ENCODE measurements at regions not wholly inside any gene's neighbourhood (a gene's known extent, or its start where the extent isn't known, plus 50 kb on each side); places are given as distances from the start of the nearest gene placed in this dataset.
A peak's percentile ranks its signal among the peaks of the same experiment; 100 is the strongest.
"Not testable (repeated sequence)": the region's sequence is repeated elsewhere in the genome, so short reads cannot be mapped to it uniquely, and the experiment has no call there.

DNA sequence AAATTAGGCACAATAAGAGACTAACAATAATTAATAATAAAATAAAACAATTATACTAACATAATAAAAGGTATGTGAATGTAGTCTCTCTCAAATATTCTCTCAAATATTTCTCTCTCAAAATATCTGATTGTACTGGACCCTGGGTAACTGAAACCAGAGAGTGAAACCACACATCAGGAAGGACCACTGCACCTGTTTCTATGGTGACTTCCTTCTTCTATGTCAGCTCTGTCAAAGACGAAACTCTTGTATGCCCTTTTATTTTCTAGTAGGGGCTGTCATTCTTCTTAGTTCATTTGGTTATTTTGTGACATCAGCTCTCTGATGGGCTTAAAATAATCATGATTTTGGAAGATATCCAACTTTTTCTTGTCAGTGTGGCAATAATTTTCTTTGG lies 428.0 kb upstream of the TPK1 start:
- DNase-seq: no peak

DNA sequence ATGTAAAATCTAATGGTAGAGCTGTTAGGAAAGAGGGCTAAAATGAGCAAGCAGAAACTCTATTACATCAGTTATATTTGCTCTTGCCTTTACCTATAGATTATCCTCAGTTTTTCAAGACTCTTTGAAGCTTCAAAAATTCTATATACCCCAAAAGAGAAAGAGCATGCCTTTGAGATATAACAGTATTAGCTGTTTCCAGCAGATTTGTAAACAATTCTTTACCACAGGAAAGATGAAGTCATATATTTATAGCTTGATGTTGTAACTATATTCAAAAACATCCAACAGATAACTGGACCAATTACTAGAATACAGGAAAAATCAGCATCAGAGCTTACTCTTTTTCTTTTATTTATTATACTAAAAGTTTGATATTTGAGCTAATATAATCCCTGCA lies 416.2 kb upstream of the TPK1 start:
- DNase-seq: no peak

DNA sequence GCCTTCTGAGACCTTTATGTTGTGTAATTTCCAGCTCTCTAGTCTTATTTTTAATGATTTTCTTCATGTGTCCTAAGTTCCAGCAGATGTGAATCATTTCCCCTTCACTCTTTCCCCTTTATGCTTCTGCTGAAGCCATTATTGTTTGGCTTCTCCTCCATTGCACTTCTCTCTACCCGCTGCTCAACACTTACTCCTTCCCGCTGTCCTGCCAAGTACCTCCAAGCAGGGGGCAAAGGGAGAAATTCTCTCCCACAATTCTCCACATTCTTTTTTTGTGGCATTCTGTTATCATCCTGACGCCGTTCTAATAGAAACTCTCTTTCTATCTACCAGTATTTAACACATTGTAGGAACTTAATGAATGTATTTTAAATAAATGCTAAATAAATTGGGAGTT lies 388.9 kb upstream of the TPK1 start:
- no peak for DNase-seq

DNA sequence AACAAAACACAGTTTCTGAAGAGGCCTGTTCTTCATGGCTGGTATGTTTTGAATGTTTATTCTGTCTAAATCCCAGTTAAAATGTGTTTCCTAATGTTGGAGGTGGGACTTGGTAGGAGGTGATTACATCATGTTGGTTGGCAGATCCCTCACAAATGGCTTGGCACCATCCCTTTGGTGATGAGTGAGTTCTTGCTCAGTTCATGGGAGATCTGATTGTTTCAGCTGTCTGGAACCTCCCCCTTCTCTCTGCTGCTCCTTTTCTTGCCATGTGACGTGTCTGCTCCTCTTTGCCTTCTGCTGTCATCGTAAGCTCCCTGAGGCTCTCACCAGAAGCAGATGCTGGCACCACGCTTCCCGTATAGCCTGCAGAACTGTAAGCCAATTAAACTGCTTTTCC lies 383.6 kb upstream of the TPK1 start:
- DNase-seq: no peak

DNA sequence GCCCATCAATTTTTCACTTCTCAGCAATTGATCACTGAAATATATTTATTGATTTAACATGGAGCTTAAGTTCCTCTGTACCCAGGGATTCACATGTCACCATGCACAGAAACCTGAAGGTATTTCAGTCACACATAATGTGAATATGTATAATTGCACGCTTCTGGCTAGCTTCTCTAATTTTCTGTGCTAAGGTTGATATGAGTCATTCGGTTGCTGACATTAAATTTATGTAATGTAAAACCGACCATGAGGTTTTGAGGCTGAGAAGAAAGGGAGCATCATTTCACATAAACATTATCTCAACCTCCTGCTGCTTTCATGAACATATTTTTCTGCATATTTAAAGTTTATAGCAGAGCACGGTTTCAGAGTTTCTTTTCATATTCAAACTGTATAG lies 381.0 kb upstream of the TPK1 start:
- DNase-seq: no peak

DNA sequence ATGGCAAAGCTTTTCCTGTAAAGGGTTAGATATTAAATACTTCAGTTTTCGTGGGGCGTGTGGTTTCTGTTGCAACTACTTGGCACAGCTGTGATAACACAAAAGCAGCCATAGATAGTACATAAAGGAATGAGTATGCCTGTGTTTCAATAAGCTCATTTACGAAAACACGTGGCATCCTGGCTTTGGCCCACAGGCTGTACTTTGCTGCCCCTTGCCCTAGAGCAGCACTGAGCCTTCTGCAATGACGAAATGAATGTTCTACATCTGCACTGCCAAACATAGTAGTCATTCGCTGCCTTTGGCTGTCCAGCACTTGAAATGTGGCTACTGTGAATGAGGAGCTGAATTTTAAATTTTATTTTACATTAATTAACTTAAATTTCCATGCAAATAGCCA lies 376.2 kb upstream of the TPK1 start:
- no peak for DNase-seq

DNA sequence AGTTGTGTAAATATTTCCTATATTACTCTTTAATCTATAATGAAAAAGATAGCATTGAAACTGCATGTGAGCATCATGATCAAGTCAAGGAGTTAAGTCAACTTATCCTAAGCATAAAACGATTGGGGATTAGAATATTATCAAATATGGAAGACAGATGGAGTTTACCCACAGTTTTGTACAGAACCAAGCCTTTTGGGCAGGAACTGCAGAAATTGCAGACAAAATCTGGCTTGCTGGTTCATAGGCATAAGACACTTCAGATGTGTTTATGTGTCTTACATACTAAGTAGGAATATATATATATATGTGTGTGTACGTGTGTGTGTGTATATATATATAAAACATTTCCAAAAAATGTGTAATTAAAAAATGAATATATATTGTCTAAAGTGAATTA lies 375.4 kb upstream of the TPK1 start:
- DNase-seq: no peak

DNA sequence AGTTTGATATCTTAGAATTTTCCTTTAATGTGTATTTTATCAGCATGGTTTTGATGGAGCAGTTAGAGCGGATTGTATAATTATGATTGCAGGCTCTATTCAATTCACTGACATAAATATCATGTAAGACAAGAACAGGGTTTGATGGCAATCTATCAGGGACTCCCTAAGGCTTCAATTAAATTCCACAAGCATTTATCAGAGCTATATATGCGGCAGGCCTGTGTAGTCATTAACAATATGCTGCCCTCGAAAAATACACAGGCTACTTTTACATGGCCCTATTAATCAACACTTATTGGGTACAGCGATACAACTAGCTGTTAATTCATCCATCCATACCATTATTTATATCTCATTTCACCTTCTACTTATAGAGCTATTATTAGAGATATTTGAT lies 358.1 kb upstream of the TPK1 start:
- no peak for DNase-seq

DNA sequence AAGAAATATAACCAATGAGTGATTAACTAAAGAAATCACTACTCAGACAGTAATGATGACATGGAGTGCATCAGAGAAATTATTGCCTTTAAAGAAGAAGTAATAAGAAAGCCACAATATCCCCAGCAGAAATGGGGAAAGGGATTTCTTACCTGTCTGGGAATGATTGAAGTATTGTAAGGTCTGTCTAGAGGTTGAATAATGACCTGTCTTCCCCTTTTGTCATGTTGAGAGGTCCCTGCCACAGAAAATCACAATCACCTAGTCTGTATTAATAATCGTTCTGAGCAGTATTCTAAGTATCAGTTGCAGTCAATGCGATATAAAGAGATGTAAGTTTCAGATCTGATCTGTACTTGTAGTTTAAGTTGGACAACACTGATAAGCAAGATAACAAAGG lies 349.1 kb upstream of the TPK1 start:
- no peak for DNase-seq

DNA sequence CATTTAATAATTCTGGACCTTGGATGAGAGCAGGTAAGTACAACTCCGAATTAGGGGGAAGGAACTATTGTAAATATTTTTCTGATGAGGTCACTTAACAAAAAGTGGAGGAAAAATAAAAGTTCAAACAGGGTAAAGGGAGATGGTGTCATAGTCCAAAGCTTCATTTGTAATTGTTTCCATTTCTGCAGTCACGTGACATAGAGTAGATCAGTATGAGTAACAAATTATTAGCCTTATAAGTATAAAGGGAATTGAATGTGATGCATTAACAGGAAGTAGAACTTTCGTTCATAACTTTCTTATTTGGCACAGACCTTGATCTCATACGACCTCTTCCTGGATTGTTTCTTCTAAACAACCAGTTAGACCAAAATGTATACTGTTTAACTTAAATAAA lies 347.2 kb upstream of the TPK1 start:
- no peak for DNase-seq

DNA sequence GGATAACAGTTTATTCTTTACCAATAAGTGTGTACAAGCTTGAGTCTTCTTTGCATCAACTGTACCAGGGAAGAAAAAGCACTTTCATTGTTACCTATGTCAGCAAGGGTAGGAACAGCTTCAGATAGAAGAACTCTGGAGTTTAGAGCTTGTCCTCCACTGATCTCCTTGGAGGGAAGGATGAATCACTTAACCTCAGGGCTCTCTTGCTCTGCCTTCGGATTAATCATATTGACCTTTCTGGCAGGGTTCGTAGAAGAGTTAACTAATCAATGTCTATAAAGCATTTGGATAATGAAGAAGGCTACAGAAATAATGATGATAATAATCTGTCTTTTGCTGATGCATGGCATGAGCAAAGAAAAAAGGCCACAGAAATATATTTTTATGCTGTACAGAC lies 339.5 kb upstream of the TPK1 start:
- no peak for DNase-seq

DNA sequence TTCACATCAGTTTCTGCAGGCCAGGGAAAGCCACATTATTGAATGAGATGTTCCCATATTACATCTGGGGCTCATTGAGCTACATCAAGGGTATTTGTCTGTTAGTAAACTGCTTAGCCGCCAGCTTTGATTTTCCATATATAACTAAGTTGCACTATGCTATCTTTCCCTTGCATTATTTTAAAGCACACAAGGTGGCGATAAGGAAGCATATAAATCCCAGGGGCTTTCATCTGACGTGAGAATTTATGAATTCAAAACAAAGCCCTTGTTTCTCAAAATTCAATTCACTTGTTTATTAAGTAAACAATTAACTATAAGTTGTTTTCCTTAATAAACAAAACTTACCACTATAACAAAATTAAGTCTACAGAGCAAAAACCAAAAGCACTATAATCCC lies 334.1 kb upstream of the TPK1 start:
- DNase-seq: no peak

DNA sequence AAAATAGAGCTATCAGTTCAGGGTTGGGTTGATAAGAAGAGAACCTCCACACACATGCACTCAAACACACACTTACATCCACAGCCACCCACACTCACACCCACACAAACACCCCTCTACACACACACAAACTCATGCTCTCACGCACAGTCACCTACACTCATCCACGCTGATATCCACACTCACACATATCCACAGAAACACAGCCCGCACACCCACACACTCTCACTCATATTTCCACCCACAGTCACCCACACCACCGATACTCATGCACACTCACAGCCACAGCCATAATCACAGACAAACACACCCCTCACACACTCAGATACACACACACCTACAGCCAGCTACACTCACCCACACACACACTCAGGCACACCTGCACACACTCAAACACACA lies 333.0 kb upstream of the TPK1 start:
- DNase-seq: no peak

DNA sequence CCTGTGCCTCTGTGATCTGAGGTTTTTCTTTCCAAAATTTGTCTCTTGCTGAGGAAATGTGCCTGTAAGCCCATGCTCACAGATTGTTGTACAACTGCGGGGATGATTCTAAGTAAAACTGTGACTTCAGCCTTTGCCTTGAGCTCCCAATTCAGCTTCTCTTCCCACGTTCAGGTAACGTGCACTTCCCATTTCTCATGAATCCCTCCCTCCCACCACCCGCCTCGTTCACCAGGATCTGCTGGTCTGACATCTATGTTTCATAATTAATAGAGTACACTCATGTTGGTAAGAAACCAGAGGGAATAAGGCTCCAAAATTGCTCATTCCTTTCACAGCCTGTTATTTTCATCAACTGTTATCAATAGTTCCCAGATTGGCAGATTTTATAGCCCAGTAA lies 332.6 kb upstream of the TPK1 start:
- no peak for DNase-seq

DNA sequence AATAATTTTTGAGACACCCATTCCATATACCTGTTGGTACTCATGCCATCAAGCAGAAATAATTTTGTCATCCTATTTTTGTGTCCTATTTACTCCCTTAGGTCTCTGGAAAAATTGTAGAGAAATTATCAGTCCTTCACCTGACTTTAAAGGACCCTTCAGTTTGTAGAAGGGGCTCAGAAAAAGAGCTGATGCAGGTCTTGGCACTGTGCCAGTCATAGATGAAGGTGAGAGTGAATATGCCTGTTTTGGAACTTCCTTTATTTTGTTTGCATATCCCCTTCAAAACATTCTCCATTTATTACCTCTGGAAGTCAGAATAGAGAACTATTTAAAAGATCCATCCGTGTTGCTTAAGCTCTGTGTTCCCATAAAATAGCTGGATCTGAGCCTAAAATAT lies 321.0 kb upstream of the TPK1 start:
- DNase-seq: no peak

DNA sequence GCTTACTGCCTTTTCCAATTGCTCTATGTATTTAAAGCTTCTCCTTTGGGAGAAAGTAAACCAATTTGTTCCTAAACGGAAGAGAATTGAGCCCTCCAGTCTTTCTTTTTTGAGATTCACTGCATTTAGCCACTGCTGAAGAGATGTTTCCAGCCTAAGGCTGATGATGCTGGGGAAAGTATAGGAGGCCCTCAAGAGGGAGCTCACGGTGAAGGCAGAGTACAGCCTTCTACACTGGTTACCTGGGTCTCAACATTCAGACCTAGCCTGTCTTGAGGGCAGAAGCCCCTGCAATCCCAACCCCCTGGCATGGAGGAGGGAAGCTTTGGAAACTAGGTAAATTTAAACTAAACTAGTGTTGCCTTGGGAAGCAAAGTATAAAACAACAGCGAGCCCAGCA lies 316.7 kb upstream of the TPK1 start:
- DNase-seq: no peak

DNA sequence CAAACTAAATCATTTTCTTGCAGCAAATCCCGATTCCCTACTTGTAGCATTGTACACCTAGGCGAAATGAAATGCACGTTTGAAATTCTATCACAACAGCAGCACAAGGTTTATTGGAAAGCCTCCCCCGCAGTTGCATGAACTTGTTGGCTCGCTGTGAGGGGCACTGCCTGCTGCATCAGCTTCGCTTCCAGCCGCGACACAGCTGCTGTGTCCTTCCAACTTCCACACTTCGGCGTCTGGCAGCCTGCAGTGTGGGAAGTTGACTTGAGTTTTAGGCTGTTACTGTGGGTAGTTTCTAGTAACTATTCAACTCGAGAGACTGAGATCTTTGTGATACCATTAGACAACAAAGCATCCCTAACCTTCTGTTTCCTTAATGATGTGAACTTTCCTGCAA lies 315.8 kb upstream of the TPK1 start:
- DNase-seq: no peak

DNA sequence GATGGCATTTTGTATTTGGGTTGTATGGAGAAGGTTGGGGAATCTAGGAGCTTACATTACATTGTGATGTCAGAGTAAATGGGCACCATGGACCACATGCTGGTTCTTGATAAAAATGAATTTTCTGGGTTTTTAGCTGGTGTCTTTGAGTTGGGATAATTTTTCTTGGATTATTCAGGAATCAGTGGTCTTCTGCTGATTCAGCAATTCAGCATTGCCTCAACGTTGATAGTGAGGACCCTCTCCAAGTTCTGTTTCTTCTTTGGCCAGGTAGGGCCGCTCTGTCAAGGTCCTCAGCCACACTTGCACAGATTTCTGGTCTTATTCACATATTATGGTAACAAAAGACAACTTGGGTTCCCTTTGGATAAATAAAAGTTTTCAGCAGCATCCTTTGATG lies 312.0 kb upstream of the TPK1 start:
- no peak for DNase-seq

DNA sequence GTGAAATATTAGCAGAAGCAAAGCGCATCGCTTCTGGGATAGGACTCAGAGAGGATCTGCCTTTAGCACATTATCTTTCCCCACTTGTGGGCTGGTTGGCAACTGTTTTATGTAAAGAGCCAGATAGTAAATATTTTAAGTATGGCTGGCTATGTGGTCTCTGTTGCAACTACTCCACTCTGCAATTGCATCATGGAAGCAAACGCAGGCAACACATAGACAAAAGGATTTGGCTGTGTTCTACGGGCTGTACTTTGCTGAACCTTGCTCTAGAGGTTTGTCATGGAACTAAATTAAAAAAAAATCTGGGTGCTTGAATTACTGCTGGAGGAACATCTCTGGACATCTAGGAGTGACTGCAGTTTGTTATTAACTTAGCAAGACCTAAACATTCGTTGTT lies 307.8 kb upstream of the TPK1 start:
- DNase-seq: no peak

DNA sequence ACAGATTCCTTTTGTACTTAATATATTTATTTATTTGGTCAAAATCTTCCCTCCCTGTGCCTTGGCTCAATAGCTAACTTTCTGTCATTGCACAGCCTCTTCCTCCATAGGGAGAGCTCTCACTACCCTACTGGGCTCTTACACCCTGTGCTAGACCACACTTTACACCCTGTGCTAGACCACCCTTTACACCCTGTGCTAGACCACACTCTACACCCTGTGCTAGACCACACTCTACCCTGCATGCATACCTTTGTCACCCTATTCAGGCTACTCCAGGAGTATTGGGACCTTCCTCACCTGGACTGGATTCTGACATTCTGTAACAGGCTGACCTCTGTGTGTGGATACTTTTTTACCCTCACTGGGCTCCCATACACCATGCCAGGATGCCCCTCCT lies 298.5 kb upstream of the TPK1 start:
- no peak for DNase-seq

DNA sequence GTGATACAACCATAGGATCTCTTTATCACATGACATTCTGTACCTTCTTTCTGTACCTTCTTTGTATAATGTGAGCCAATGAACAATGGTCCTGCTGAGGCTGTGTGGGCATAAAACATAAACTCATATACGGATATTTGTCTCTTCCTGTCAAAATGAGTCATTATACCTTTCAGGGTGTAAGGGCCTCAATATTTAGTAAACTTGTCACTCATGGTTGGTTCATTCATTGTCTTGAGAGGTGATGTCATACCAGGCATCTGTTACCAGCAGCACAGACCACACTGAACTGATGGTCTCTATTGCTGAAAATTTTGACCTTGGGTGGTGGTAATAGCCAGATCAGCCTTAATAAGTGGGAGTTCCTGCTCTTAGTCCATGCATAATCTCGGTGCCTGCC lies 287.6 kb upstream of the TPK1 start:
- DNase-seq: no peak

DNA sequence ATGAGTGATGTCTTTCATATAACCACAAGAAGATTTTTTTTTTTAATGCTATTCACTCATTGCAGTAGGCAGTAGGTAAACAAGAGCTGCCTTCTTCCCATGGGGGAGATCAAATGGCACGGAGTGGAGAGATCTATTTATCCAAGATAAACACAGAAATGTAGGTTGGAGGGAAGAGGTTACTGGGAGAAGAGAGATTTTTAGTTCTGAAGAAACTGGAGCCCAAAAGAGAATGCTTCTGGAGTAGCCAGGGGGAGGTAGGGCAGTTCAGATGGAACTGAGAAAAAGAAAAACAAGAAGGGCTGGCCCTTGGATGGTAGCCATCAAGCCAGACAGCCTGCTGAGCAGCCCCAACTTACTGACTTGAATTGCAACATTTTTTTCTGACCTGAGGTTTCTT lies 270.1 kb upstream of the TPK1 start:
- DNase-seq: peak; percentile 11

DNA sequence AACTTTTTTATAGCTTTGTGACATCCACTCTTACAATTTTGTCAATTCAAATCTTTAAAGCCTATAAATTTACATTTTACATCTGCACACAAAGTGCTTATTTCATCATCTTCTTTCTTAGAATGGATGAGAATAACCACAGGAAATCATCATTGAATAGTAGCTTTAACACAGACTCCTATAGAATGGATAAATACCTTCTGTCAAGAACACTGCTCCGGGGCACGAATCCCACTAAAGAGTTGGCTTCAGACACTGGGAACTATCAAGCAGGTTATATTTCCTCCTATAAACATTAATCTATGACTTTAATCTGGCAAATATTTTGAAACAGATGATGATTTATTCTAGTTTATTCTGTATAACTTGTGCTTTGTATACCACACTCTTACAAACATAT lies 269.7 kb upstream of the TPK1 start:
- DNase-seq: no peak

DNA sequence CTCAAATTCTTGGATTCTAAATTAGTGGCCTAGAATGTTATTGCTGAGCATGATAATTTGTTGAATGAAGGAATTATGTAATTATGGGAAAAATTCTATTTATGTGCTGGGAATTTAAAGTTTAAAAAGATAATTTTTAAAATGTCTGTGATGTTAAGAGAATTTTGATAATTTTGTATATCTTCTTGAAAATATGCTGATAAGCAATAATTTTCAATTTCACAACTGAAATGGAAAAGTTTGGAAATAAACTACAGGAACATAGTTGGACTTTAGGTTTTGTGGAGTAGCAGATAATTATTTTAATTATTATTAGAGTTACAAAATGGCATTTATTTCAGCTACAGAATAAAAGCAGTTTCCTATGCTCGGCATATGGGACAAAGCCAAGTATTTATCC lies 268.5 kb upstream of the TPK1 start:
- DNase-seq: no peak

DNA sequence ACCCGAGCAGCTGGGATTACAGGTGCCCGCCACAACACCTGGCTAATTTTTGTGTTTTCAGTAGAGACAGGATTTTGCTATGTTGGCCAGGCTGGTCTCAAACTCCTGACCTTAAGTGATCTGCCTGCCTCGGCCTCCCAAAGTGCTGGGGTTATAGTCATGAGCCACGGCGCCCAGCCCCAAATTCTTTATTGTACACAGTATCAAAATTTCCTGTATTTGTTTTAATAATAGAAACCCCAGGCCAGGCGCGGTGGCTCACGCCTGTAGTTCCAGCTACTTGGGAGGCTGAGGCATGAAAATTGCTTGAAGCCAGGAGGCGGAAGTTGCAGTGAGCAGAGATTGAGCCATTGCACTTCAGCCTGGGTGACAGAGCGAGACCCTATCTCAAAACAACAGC lies 266.3 kb upstream of the TPK1 start:
- not testable (repeated sequence) for DNase-seq

DNA sequence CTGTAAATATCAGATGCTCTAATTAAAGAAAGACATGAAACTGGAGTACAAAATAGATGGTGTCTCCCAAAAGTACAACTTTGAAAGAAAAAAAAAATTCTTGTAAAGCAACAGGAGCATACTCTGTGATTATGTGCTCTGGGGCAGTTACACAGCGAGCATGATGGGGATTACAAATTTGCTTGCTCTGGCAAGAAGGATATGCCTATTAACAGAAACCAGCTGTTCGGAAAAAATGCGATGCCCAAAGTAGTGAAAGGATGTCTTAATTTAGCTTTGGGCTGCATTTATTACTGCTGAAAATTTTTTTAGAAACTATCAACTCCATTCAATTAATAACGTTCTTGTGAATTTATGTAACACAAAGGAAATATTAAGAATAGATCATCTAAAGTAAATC lies 256.9 kb upstream of the TPK1 start:
- DNase-seq: no peak

All from fibroblast of skin of back (primary cell).